HTR-8/SVneo (cell line): ENCODE measurements at regions not wholly inside any gene's neighbourhood (a gene's known extent, or its start where the extent isn't known, plus 50 kb on each side); places are given as distances from the start of the nearest gene placed in this dataset.

Experiments
- DNase-seq: peaks from one replicate; pipeline ENCODE4 v3.0.0; 2011; ENCODE audit warnings: low spot score, mixed read lengths; ENCODE audit not compliant: insufficient read length
- FAIRE-seq: peaks from 2 replicates; lab custom pipeline; 2011; peaks lifted over from hg19 to GRCh38; lab: Jason Lieb, UNC

GRCh38 chr11:11789735-11790369 is 51.9 kb upstream of the USP47 start:
- DNase-seq, result peak; percentile 28
- no peak for FAIRE-seq

- no peak for FAIRE-seq
- DNase-seq, result no peak
Observed at GRCh38 chr11:11788063-11788710, 53.6 kb upstream of the USP47 start.

- peak; percentile 94 for FAIRE-seq
- peak; percentile 63 for DNase-seq
Observed at GRCh38 chr11:11787305-11788062, 54.3 kb upstream of the USP47 start.

- DNase-seq, result peak; percentile 8
- no peak for FAIRE-seq
Observed at GRCh38 chr11:11786771-11787170, 55.0 kb upstream of the USP47 start.

GRCh38 chr11:11786234-11786633 is 55.5 kb upstream of the USP47 start:
- DNase-seq (no peak), FAIRE-seq (no peak)

- FAIRE-seq (no peak), DNase-seq (no peak)
Observed at GRCh38 chr11:11782532-11783110, 59.2 kb upstream of the USP47 start.

- FAIRE-seq (no peak), DNase-seq (no peak)
Observed at GRCh38 chr11:11780858-11781257, 60.9 kb upstream of the USP47 start.

- DNase-seq, result no peak
- no peak for FAIRE-seq
Observed at GRCh38 chr11:11779975-11780374, 61.8 kb upstream of the USP47 start.

GRCh38 chr11:11777897-11778296 is 63.9 kb upstream of the USP47 start:
- no peak for FAIRE-seq
- no peak for DNase-seq

GRCh38 chr11:11776714-11777113 is 65.1 kb upstream of the USP47 start:
- no peak for DNase-seq
- no peak for FAIRE-seq

- FAIRE-seq (no peak), DNase-seq (no peak)
Observed at GRCh38 chr11:11774928-11775327, 66.8 kb upstream of the USP47 start.

GRCh38 chr11:11772865-11773515 is 68.8 kb upstream of the USP47 start:
- FAIRE-seq, result no peak
- DNase-seq, result no peak

- DNase-seq, result no peak
- FAIRE-seq, result no peak
Observed at GRCh38 chr11:11770921-11771486, 70.8 kb upstream of the USP47 start.

- DNase-seq, result no peak
- FAIRE-seq, result no peak
Observed at GRCh38 chr11:11770296-11770695, 71.5 kb upstream of the USP47 start.

- DNase-seq, result no peak
- FAIRE-seq, result no peak
Observed at GRCh38 chr11:11769782-11770181, 72.0 kb upstream of the USP47 start.

GRCh38 chr11:11769362-11769761 is 72.4 kb upstream of the USP47 start:
- FAIRE-seq (no peak), DNase-seq (no peak)

GRCh38 chr11:11764423-11764803 is 77.4 kb upstream of the USP47 start:
- DNase-seq, result no peak

GRCh38 chr11:11763796-11764422 is 77.9 kb upstream of the USP47 start:
- FAIRE-seq, result no peak
- no peak for DNase-seq

More at GRCh38 chr11:11764423-11764803, 77.4 kb upstream of the USP47 start:
- FAIRE-seq, result no peak

GRCh38 chr11:11760838-11761237 is 80.9 kb upstream of the USP47 start:
- no peak for FAIRE-seq
- no peak for DNase-seq
